Stimulated activated CD8-positive, alpha-beta memory T cell treated with anti-CD3 and anti-CD28 coated beads, Interleukin-4, amount 100 ng/mL, for 4 hours (primary cell): ENCODE measurements at regions not wholly inside any gene's neighbourhood (a gene's known extent, or its start where the extent isn't known, plus 50 kb on each side); places are given as distances from the start of the nearest gene placed in this dataset.
"Not testable (repeated sequence)": the region's sequence is repeated elsewhere in the genome, so short reads cannot be mapped to it uniquely, and the experiment has no call there.

Experiments
- DNase-seq, 2 donors: peaks; one replicate each; pipeline ENCODE4 v3.0.0-alpha.2; 2020; ENCODE audit warnings: low read depth in 2 of 2, low spot score in 1 of 2

DNA sequence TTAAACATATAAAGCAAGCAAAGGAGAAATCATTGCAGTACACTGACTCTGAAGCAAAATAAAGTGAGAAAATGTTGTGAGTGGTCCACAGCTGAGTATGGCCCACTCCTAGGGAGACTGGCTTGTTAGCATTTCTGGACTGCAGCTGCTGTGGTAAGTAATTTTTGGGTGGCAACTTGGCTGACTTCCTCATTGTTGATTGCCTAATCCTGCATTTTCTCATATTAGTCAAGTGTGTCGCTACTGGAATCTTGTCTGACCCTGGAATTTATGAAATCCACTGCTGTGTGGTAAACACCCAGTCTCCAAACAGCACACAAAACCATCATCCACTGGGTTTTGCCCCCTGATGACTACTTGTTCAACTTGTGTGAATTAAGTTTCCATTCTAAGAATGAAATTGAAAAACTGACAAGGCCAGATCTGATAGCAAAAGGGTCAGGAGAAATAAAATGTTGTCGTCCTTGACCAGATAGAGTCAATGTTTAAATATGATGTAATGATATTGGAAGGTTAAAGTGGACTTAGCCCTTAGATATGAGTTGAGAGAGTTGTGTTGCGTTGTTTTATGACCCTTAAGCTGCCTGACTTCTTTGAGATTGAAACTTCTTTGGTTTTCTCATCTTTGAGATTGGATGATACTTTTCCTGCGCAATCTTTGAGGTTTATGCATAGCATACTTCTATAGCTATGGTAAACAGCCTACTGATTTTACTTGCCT is 106.6 kb upstream of the SEC22B start:
- DNase-seq = not testable (repeated sequence)

DNA sequence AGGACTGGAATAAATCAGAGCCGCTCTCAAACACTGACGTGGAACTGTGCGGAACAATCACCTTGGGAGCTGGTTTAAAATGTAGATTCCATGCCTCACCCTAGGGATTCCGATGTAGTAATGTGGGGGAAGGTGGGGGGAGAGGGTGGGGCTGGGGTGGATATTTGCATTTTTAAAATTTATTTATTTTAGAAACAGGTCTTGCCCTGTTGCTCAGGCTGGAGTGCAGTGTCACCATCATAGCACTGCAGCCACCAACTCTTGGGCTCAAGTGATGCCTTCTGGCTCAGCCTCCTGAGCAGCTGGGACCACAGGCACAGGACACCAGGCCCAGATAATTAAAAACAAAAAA is 101.9 kb upstream of the SEC22B start:
- DNase-seq = not testable (repeated sequence)

- not testable (repeated sequence) for DNase-seq
Observed at GRCh38 chr1:120277428-120278258, 101.3 kb upstream of the SEC22B start.

- DNase-seq = not testable (repeated sequence)
Observed at GRCh38 chr1:120276710-120277109, 100.4 kb upstream of the SEC22B start.

DNA sequence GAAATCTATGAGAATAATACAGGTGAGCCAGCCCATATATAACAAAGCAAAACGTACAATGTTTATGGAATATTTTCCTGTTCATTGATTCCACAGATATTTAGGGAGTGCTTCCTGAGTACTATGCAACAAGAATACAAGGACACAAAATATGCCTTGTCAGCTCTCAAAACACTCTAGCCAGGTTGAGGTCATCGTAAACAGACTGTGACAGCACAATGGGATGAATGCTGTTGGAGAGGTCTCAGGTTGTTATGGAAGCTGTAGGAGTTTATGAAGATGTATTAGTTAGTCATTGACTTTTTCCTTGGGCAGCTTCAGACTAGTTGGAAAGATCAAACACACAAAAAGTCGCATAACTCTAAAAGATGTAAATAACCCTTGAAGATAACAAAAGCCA is 98.1 kb upstream of the SEC22B start:
- not testable (repeated sequence) for DNase-seq

DNA sequence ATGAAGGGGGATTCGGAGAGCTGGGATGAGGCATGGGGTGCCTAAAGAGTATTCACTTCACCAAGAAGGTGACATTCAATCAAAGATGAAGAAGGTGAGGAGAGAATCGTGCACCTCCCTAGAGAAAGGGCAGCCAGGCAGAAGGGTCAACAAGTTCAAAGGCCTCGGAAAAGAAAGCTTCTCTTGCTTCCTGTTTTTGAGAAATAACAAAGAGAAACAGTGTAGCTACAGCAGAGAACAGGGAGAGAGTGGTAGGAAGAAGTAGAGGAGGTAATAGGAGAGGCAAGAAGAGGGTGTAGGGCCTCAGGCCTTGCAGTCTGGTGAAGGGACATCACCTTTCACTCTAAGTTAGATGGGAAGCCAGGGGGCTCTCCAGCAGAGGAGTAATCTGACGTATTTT is 97.0 kb upstream of the SEC22B start:
- DNase-seq = not testable (repeated sequence)

DNA sequence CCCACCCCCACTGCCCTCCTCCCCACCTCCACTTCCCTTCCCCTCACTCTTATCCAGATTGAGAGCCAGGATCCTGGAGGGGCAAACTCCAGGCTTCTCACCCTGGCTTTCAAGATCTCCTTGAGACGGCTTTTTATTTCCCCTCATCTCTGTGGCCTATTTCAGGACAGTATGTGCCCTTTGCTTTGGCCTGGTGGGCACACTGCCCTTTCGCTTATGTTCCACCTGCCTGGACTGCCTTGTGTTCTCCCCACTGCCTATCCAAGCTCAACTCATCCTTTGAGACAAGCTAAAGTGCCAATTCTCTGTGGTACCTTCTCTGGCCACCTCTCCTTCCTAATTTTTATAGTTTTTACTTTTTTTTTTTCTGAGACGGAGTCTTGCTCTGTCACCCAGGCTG is 95.9 kb upstream of the SEC22B start:
- DNase-seq = not testable (repeated sequence)

GRCh38 chr1:120271561-120272221 is 95.4 kb upstream of the SEC22B start:
- not testable (repeated sequence) for DNase-seq

DNA sequence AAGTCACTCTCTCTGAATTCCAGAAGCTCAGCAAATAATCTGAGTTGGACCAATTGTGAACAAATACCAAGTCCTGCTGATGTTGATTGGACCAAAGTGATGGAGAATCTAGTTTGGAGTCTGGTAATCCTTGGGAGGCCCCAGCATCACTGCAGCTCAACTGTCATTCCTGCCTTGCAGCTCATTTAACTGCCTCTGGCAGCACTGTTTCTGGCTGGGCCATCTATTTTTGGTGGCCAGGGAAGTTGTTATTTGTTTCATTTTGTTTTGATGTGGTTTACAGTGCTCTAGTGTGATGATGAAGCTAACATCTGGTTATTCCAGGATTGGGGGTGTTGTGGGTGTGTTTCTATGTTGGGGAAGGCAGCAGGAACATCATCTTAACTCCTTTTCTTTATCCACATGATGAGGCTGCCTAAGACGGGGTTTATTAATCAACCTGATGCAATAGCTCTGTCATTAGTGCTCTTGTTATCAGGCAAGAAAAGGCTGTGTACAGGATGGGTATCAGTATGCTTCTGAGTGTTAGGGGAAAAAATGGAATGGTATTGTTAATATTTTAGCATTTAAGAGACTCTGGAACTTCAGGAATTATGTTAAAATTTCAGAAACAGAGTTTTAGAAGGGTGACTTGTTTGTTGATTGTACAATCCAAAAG is 91.7 kb upstream of the SEC22B start:
- not testable (repeated sequence) for DNase-seq

DNA sequence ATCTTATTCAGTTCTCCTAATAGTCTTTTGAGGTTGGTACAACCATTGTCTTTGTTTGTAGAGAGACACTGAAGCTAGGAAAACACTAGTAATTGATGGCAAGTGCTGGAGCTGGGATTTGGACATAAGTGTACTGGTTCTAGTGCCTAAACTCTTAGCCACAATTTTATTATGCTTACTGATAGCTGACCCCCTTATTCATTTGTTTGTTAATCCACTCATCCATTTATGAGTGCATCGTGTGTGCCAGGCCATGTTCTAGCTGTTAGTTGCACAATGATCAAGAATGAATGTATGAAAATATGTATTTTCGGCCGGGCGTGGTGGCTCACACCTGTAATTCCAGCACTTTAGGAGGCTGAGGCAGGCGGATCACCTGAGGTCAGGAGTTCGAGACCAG is 88.2 kb upstream of the SEC22B start:
- not testable (repeated sequence) for DNase-seq

DNA sequence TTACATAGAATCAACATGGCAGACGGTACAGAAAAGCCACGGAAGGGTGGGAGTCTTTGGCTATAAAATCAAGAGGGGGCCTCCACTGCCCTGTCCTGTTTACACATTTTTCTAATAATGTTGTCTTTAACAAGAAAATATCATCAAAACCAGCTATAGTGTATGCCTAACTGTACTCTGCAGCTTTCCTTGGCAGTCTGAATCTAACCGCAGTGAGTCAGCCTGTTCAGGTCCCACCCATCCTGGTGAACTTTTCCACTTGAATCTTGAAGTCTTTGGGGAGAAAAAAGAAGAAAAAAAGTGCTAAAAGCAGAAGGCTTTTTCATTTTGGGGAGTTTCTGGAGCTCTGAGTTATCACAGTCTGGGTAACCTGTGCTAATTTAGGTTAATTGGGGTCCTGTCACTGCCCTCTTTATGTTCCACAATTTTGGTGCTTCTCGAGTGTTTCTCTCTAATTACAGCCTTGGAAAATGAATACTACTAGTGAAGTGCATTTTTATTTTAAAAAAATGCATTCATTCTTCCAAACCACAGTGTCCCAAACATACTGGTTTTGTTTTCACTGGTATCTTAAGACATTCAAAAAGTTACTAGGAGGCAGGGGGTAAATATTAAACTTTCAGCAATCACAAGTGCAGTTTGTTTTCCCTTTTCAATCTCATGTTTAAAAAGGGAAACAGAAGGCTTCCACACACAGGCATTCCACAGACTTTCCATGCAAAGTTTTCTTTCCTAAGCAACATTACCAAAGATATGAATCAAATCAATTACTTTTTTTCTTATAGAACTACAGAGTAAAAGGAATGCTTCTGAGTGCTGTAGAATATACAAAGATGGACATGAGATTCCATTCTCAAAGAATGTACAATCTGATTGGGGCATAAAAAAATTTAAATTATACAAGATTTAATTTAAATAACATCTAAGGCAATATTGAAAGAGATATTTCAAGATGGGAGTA is 86.8 kb upstream of the SEC22B start:
- not testable (repeated sequence) for DNase-seq

DNA sequence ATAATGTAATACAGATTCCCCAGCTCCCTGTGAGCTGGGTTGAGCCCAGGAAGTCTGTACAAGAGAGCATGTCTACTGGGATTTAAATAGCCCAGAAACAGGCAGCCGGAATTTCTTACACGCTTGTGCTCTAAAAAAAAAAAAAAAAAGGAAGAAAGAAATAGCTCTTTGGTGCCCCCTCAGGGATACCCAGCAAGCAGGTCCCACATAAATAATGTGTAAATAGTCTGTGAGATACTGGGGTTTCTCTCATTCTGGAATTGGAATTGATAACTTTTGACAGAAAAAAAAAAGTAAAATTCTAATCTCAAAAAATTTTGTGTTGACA is 81.4 kb upstream of the SEC22B start:
- DNase-seq = not testable (repeated sequence)

GRCh38 chr1:120257064-120257777 is 80.9 kb upstream of the SEC22B start:
- DNase-seq = not testable (repeated sequence)

DNA sequence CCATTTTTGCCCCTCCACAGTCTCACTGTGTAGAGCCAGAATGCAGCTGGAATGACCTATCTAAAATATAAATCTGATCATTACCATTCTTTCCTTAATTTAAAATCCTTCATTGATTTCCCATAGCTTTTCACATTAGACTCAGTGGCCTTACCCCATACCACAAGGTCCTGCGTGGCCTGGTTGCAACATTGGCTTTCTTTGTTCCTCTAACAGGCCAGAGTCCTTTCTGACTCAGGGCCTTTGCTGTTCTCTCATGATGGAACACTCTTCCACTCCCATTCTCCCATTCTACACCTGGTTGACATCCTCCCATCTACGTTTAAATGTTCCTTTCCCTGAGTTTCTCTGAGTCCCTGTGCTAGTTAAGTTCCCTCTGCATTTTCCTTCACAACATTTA is 74.4 kb upstream of the SEC22B start:
- DNase-seq = not testable (repeated sequence)

- not testable (repeated sequence) for DNase-seq
Observed at GRCh38 chr1:120248726-120249427, 72.6 kb upstream of the SEC22B start.

DNA sequence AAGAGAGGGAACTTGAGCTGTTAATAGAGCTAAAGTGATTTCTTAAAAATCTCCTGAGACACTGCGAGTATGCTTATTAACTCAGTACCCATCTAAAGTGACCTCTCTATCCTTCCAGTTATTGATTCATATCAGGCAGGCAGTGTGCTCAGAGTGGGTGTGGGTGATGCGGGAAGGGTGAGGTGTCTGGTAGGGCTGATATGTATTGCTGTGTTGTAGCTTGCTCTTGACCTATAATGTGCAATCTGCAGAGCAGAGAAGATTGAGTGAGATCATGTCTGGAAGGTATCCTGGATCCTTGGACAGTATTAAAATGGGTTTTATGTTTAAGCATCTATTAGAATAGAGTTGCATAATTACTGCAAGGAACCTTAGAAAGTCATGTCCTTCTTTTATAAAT is 71.9 kb upstream of the SEC22B start:
- DNase-seq = not testable (repeated sequence)

GRCh38 chr1:120243867-120244266 is 67.5 kb upstream of the SEC22B start:
- DNase-seq = not testable (repeated sequence)

DNA sequence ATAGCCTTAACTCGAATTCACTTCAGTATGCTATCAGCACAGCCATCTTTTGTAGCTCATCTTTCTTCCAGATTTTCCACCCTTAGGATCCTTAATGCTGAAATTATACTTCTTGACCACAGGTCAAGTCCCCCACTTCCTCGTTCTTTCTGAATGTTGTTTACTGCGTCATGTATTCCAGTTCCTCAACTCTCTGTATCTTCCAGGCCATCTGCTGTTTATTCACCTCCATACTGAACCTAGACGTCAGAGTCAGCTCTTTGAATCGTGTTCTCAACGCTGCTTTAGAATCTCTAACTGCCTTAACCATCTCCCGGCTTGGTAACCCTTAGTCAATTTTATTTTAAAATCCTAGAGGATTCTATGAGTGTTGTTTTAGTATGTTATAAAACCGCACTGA is 66.3 kb upstream of the SEC22B start:
- DNase-seq = not testable (repeated sequence)

- DNase-seq = not testable (repeated sequence)
Observed at GRCh38 chr1:120241868-120242267, 65.5 kb upstream of the SEC22B start.
